CD4-positive, alpha-beta T cell treated with Interferon gamma for 1 hour (primary cell): ENCODE measurements at regions not wholly inside any gene's neighbourhood (a gene's known extent, or its start where the extent isn't known, plus 50 kb on each side); places are given as distances from the start of the nearest gene placed in this dataset.

Experiments
- DNase-seq: peaks from one replicate; pipeline ENCODE4 v3.0.0-alpha.2; 2020

DNA sequence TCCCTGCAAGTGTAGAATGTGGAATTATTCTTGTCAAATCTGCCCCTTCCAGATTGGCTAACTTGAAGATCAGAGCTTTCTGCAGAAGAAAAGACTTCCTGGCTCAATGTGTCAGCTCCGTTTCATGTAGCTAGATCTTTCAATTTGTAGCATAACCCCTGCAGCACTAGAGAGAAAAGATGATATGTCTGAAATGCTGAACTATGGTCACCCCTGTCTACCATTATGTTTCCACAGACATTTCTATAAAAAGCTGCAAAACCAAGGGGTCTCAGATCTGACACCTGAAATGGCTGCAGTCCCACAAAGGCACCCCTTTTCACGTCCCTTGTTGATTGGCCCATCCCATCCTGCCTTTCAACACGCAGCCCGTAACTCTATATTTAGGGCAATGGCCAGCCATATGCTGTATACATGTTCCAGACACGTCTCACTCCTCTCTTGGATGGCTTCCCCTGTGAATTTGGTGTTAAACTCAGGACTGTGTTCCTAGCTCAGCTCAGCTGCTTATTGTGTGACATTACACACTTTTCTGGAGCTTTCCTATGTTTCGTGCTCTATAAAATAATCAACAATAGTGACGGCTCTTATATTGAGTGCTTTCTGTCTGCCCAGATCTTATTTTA is 648.6 kb upstream of the CELF2 start:
- no peak for DNase-seq

DNA sequence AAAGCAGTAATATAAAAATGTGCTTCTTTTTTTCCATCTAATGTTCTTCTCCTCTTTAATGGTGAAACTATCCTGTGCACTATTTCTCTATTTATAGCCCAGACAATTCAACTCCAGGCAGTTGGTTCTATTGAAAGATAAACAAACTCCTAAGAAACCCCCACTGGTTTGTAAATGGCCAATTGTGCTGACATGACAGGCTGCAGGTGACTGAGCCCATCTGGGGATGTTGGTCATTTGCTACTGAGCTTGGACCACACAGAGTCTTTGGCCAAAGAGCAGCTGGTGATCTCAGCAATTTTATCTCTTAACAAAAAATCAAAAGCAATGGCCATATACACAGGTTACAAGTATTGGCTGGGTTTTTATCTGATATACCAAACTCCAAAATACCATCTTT is 631.8 kb upstream of the CELF2 start:
- no peak for DNase-seq

DNA sequence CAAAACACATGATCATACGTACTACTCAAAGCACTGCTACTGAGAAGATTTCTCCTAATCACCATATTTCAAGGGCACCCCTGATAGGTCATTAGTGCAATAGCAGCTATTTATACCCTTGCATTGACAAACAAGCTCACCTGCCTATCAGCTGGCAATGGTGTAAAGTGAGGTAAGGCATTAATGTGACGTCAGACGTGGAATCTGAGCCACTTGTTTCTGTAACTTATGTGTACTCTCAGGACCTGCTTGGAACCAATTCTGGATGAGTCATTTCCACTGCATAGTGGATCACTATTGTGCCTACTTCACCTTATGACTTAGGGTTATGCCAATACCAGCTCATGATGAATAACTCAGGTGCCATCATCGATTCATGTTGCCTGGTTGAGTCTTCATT is 628.5 kb upstream of the CELF2 start:
- no peak for DNase-seq

DNA sequence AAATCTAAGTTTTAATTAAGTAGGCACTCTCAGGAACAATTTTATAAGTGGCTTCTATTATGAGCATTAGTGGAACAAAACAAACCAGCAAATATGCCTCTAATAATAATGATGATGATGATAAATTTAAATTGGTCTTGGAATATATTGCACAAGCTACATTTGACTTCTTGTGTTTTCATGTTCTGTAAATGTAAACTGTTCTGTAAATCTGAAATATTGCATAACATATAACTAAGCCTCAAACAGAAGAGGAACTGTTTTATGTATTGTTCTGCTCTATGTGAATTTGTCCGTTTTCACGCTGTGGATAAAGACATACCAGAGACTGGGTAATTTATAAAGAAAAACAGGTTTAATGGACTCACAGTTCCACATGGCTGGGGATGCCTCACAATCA is 625.2 kb upstream of the CELF2 start:
- no peak for DNase-seq

DNA sequence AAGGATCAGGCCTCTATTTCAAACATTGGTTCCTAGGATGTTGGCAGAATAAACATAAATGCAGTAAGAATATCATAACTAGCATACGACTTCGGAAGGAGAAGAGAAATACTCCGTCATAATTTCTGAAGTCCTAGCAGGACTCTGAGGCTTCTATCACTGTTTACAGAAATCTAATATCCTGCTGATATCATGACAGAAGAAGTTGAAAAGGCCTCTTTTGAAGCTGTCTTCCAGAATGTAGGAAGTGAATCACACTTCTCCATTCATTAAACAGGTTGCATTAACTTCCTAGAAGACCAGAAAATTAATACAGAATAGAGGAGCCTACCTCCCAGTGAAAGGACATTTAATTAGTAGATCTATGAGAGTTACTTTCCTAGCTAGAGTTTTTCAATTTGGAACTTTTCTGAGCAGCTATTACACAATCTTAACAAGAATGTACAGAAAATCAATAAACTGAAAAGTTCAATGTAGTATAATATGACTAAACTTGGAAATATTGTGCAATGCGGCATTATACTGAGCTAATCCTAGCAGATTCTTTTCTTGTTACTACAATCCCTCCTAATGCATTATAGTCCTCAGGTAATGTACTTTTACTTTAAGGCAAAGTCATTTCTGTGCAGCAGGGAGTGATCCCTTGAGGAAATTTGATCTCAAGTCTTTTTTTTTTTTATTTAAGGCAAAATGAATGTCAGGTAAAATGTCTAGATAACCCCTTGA is 622.6 kb upstream of the CELF2 start:
- DNase-seq, result no peak

DNA sequence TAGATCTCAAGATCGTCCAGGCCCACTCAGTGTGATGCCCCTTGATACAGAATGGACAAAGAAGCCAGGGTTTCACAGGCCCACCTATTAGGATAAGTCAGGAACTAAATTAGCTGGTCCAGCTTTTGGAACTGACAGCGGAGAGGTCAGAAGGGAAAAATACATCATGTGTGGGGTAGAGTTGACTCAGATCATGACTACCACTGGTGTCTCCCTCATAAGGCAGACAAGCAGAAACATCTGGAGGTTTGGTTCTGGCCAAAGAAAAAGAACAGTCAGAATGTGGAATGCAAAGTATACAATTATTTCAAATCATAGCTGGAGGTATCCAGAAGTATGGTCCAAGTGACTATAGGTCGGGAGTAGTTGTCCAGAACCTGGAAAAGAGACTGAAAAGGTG is 621.1 kb upstream of the CELF2 start:
- DNase-seq, result no peak

DNA sequence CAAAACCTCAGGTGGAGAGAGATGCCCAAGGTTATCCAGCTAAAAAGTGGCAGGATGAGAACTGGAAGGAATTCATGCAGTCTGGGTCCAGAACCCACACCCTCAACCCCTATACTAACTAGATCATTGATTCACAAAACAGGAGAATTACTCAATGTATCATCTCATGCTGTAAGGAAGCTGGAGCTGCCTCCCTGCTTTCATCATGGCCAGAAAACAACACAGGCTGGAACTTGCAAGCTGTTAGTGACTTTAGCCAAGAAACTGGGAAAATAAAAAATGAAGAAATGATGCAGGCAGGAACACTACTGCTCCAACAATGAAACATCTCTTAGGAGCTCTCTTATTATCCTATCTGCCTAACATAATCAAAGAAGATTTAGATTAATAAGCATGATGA is 619.8 kb upstream of the CELF2 start:
- DNase-seq, result no peak

DNA sequence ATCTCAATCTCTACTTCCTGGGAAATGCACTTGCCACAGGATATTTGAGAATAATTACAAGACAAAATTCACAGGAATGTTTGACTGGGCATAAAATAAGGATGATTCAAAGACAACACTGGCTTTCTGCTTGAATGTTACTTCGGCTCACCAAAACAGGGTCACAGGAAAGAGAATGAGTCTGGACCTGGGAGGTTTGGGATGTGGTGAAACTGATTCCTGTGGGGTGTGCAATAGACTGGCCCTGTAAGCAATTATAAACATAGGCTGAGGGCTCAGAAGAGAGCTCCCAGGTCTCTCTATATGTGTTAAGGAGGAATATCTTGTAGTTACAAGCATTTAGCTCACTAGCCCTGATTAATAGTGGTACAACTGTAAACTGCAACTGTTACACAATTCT is 613.9 kb upstream of the CELF2 start:
- DNase-seq, result no peak

DNA sequence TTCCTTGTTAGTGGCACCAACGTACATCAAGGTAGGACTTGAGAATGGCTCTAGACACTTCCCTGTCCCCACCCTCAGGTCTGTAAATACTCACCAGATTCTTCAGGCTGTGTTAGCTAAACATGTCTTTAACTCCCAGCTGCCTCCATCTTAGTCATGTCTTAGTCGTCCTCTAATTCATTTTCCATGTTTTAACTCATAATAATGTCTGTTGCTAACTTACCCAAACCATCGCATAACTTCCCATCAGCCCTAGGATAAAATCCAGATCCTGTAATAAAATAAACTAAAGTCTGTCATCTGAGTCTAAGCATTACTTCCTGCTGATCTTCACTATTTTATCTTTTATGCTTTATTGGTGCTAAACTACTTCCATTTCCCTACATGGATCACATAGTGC is 600.0 kb upstream of the CELF2 start:
- no peak for DNase-seq

DNA sequence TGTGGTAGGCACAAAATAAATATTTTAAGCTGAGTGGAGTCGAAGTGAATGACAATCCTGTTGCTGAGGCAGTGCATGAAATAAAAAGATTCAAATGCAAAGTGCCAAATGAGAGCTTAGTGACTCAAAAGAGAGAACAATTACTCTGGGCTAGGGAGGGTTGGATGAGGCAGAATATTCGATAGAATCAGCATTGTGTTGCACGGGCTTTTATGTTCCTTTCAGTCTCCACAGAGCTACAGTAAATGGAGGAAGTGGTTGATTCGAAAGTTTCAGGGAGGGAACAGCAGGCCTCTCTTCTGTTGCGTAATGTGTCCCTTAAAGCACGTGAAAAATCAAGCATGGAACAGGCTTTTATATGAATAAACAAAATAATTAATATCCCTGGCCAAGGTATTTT is 599.3 kb upstream of the CELF2 start:
- DNase-seq, result no peak

DNA sequence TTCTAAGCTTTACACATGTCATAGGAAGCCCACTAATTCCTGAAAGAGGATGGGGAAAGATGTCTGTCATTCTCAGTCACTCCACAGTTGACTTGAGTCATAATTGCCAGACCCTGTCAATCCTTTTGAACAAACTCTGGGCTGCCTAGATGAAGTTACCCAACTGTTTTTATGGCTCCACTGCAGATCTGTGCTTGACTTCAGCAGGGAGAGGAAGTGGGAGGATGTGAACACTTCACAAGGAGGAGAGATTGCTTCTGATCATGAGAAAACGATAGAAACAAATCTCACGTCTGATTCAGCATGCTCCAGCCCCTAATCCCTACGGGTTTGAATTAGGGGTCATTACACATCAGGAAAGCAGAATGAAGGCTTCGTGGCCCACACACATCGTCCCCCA is 596.6 kb upstream of the CELF2 start:
- DNase-seq, result no peak

DNA sequence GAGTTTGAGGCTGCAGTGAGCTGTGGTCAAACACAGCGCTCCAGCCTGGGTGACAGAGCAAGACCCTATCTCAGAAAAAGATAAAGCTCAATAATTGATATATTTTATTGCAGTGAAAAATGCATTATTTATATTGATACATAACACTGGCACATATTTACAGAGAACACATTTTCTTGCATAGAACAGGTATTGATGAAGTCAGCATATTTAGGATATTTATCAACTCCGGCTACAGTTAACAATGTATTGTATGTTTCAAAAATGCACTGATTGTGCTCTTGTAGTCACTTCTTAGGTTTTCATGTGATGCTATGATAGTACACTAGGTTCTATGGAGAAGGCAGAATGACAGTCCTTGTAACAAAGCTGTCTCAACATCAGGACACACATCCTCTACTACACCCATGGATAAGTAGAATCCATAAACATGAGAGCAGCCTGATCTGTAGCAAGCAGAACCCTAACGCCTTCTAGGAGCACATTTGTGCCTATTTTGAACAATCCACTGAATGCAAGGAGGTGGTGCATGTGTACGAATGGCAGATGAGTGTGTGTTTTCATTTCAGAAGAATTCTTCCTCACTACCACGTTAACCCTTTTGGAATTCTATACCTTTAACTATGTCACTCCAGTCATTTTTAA is 586.1 kb upstream of the CELF2 start:
- DNase-seq, result no peak

DNA sequence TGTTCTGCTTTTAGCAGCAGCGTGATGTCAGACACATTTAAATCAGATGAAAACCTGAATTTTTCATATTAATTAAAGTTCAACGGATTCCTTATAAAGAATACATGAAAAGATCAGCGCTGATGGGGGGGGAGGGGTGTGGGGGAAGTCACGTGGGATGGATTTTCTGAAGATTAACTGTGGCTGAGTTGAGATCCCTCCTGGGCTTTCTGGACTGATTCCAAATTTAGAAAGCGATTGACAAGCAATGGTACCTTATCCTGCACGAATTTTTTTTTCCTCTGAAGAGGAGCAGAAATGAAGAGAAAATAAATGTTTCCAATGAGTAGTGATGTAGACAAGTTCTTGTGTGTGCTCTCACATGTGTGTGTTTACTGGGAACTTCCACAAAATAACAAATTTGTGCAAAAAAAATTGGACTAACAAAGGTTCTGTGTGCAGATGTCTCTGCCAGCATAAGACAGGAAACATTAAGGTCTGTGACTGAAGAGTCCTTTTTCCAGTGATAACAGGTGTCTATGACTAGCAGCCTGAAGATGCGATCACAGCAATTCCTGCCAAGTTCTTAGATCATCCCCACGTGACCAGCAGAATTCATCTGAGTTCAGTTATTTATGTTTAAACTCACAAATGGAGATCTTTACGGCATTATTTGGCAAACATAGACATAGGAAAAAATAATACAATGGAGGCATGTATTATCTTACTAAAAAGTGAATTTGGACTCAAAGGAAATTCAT is 585.2 kb upstream of the CELF2 start:
- no peak for DNase-seq

DNA sequence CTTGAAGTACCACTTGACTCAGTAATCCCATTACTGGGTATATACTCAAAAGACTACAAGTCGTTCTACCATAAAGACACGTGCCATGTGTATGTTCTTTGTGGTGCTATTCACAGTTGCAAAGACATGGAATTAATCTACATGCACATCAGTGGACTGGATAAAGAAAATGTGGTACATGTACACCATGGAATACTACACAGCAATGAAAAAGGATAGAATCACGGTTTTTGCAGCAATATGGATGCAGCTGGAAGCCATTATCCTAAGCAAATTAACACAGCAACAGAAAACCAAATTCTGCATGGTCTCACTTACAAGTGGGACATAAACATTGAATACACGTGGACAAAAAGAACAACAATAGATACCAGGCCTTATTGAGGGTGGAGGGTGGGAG is 583.4 kb upstream of the CELF2 start:
- DNase-seq, result no peak

DNA sequence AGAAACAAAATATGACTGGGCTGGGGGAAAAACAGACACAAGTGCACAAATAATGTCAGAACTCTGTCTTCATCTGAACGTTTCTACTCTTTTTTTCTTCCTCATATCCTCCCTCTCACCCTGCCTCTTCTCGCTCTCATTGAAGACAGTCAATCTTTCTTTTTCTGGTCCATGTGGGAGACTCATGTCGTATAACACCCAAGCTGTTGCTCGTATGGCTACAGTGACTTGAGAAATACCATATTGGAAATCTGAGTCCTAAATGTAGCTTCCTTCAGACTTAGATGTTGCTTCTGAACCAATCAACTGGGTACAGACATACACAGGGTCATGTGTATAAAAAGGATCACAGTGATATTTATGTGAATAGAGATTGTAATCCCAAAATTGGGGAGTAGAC is 579.8 kb upstream of the CELF2 start:
- DNase-seq, result no peak

DNA sequence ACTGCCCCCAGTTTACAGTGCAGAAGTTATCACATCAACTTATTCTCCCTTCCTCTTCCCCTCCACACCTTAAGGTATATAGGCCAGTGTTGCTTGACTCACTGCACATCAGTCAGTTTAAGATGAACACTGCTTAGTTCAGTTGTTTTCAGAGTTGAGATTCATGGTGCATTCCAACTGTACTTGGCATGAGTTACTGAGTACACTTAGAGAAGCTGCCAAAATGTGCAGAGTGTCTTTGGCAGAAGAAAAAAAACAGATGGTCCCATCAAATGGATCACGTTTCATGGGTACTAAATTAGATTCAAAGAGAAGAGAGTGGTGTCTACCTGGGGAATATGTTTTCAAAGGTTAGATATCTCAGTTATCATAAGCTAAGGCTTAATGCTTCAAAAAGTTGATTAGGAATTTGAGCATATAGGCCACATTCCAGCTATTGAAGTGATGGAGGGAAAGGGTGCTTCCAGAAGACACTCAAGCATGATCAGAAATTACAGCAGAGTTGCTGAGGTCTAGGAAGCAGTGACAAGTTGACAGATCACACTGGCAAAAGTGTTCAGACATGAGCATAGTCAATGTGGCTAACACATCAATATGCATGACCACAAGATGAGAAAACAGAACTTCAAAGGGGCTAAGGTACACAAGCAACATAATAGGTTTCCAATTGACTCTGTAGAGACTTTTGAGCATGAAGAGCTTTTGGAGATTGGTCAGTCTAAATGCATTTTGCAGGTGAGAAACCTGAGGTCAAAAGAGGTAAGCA is 579.2 kb upstream of the CELF2 start:
- no peak for DNase-seq

DNA sequence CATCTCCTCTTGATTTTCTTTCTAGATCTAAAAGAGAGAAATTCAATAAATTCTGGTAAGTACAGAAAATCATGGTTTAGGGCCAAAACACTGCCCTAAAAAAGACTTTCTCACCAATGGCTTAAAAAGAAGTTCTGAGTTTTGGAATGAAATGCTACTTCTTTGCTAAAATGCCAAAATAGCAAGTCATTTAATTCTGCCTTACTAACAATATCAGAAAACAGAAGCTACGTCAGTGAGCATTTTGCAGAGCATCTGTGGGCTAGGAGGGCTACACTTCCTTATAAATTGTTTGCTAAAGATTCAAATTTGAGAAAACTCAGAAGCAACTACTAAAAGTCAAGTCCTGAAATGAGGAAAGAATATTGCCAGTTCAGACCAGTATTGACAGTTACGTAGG is 560.8 kb upstream of the CELF2 start:
- DNase-seq, result no peak

DNA sequence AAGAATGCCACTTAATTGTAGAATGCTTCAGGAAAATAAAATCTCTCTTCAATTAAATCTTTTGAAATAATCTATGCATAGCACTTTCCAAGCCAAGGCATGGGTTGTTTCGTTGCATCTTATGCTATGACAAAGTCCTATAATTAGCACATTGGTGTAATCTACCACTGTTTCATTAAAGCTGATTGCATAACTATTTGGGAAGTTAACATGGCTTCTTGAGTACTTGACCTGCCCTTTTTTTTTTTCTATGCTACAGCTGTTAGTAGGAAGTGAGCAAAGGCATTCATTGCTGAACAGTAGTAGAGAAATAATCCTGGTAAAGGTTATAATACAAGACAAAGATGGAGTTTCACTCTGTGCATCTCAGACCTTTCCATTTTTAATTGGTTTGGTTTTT is 557.2 kb upstream of the CELF2 start:
- no peak for DNase-seq

DNA sequence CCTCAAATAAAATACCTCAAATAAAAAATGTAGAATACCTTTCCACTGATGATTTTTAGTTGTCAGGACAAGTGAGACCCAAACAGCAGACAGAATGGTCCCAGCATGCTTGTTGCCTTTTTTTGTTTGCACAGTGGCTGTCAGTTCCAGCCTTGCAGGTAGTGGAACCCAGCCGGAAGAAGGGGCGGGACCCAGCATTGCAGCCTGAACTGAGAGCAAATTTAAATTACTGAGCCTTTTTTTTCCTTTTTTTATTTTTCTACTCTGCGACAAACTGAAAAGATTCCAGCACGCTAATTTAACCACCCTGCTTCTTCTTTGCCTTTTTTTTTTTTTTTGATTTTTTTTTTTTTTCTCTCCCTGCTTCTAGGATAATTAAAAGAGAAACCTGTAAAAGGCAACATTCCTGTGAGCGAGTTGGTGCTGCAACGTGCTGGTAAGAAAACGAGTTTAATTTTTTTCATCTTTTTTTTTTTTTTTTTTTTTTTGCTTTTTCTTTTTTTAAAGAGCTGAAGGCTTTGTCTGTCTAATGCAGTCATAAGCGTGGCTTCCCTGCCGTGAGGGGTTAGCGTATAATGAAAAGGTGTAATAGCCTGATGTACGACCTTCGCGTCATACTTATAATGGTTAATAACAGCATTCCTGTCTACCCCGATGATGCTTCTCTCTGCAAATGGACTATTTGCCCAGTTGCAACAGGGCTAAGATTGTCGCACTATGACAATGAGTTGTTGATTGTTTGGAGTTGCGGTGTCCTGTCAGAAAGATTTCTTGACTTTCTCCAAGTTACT is 555.3 kb upstream of the CELF2 start:
- DNase-seq, result no peak

DNA sequence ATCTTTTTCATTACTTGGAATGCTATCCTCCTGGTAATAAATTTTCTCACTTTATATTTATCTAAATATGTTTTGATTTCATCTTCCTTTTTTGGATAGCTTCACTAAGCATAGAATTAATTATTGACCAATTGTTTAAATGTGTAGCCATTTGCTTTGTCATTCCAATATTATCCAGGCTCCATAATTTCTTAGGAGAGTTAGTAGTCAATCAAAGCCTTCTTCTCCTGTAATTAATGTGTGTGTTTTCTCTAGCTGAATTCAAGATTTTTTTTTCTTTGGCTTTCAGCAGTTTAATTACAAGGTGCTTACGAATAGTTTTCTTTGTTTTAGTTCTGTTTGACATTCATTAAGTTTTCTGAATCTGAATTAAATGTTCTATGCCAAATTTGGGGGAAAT is 545.9 kb upstream of the CELF2 start:
- no peak for DNase-seq

DNA sequence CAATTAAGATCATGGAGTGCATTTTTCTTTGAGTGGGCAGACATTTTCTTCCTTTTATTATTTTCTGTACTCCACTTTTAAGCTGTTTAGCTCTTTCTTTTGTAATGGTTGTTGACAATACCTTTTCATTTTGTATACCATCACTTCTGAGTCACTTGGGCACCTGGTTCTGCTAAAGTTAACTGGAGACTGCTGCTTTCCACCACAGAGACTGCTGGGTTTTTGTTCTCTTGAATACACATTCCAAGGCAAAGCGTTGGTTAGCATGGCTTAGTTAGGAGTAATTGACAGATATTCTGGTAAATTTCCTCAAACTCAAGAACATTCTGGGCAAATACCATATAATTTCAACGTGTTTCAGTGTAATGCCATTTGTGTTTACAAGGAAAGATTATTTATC is 541.9 kb upstream of the CELF2 start:
- DNase-seq, result no peak

DNA sequence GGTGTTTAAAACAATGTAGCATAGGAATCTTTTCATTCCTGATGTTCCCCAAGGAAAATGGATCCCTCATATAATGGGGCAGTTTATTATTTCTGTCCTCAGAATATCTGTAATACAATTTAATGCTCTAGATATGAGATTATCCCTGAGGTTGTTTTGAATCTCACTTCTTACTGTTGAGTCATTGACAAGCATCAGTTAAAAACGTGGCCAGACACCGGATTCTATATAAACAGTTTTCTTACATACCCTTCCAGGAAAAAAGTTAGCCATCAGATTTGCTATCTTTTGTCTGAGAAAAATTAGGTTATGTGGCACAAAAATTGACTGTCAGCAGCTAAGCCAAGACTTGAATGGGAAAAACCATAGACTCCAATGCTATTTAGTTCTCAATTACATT is 539.8 kb upstream of the CELF2 start:
- DNase-seq, result no peak
